H1 (cell line): ENCODE measurements at regions not wholly inside any gene's neighbourhood (a gene's known extent, or its start where the extent isn't known, plus 50 kb on each side); places are given as distances from the start of the nearest gene placed in this dataset.

Experiments used
- CTCF ChIA-PET: fragments of 300-600 bp; sonication (Branson Sonifier 250); formaldehyde crosslinking; loops from one replicate; lab custom pipeline; 2021; ENCODE audit not compliant: partially characterized antibody; lab: Charles Lee
- POLR2A ChIA-PET: fragments of 300-600 bp; sonication (Branson Sonifier 250); formaldehyde crosslinking; loops from one replicate; lab custom pipeline; 2021; ENCODE audit warnings: inconsistent platforms; ENCODE audit not compliant: partially characterized antibody; lab: Charles Lee
- DNase-seq, 2 experiments: peaks; one replicate each; pipeline versions ENCODE4 v3.0.0 to v3.0.0-alpha.2; 2010 to 2022; ENCODE audit warnings: low spot score in 2 of 2, low read depth in 1 of 2, mixed read lengths in 1 of 2
- FAIRE-seq: peaks from 2 replicates; lab custom pipeline; 2011; peaks lifted over from hg19 to GRCh38; lab: Jason Lieb, UNC
- H2AFZ ChIP-seq: 2 replicates; pipeline ENCODE4 v1.8.1; 2012; ENCODE audit warnings: low read length, inconsistent platforms
- H2AK5ac ChIP-seq: 2 replicates; pipeline ENCODE4 v1.6.1; 2013; ENCODE audit warnings: low read depth, low read length
- H2BK120ac ChIP-seq: replicated peaks from 2 replicates; pipeline ENCODE3; 2013; ENCODE audit warnings: low read depth, low read length, inconsistent platforms
- H2BK12ac ChIP-seq: 2 replicates; pipeline ENCODE4 v1.6.1; 2013; ENCODE audit warnings: low read depth, low read length
- H2BK15ac ChIP-seq: 2 replicates; pipeline ENCODE4 v1.6.1; 2013; ENCODE audit warnings: low read length
- H2BK20ac ChIP-seq: 2 replicates; pipeline ENCODE4 v1.6.1; 2013; ENCODE audit warnings: low read length
- H2BK5ac ChIP-seq: 2 replicates; pipeline ENCODE4 v1.6.1; 2013; ENCODE audit warnings: low read depth, low read length
- H3K14ac ChIP-seq: 2 replicates; pipeline ENCODE4 v1.6.1; 2013; ENCODE audit warnings: inconsistent platforms; ENCODE audit not compliant: insufficient read length
- H3K18ac ChIP-seq: 2 replicates; pipeline ENCODE4 v1.6.1; 2013; ENCODE audit warnings: low read length; ENCODE audit errors: extremely low read depth
- H3K23ac ChIP-seq: 2 replicates; pipeline ENCODE4 v1.6.1; 2013; ENCODE audit warnings: inconsistent platforms; ENCODE audit not compliant: insufficient read length
- H3K23me2 ChIP-seq: 2 replicates; pipeline ENCODE4 v1.6.1; 2013; ENCODE audit warnings: low read depth, low read length
- H3K27ac ChIP-seq: 2 replicates; pipeline ENCODE4 v1.6.1; 2011; ENCODE audit warnings: low read depth, low read length, inconsistent platforms
- H3K27me3 ChIP-seq, 4 experiments: replicated peaks in 1 of 4; 1 replicate in 1 of 4; 2 replicates in 3 of 4; pipeline versions ENCODE4 v1.6.1 to v1.8.1; 2011 to 2013; ENCODE audit warnings: low read length in 3 of 4, mild to moderate bottlenecking in 3 of 4, inconsistent platforms in 2 of 4, mixed read lengths in 2 of 4, moderate library complexity in 1 of 4; ENCODE audit not compliant: control insufficient read depth in 3 of 4, insufficient read depth in 3 of 4; ENCODE audit errors: extremely low read depth in 1 of 4
- H3K36me3 ChIP-seq, 4 experiments: 2 replicates each; pipeline versions ENCODE4 v1.6.1 to v1.8.1; 2011 to 2013; ENCODE audit warnings: mild to moderate bottlenecking in 4 of 4, low read length in 3 of 4, moderate library complexity in 2 of 4, control low read depth in 1 of 4, inconsistent platforms in 1 of 4; ENCODE audit not compliant: insufficient read depth in 4 of 4, control insufficient read depth in 2 of 4
- H3K4ac ChIP-seq: replicated peaks from 2 replicates; pipeline ENCODE3; 2013; ENCODE audit warnings: low read length, low read depth, mixed read lengths, inconsistent platforms; ENCODE audit not compliant: insufficient read length
- H3K4me1 ChIP-seq, 4 experiments: replicated peaks in 1 of 4; 1 replicate in 1 of 4; 2 replicates in 3 of 4; pipeline versions ENCODE4 v1.6.1 to v1.8.1; 2011 to 2013; ENCODE audit warnings: low read length in 3 of 4, inconsistent platforms in 2 of 4, mixed read lengths in 1 of 4; ENCODE audit not compliant: insufficient read depth in 4 of 4, control insufficient read depth in 3 of 4
- H3K4me2 ChIP-seq, 2 experiments: 2 replicates each; pipeline versions ENCODE4 v1.6.1 to v1.8.1; 2011 to 2013; ENCODE audit warnings: low read depth in 2 of 2, low read length in 2 of 2, control low read depth in 1 of 2, inconsistent platforms in 1 of 2, mild to moderate bottlenecking in 1 of 2; ENCODE audit not compliant: insufficient read depth in 1 of 2
- H3K4me3 ChIP-seq, 4 experiments: fragments of 200-600, 300-600 bp in 1 of 4; sonication (generic), shearing (Covaris generic), sonication (Bioruptor Twin) in 1 of 4; 2 replicates each; pipeline versions ENCODE4 v1.5.1 to v1.8.1; 2011 to 2016; ENCODE audit warnings: low read length in 4 of 4, low read depth in 3 of 4, control low read depth in 2 of 4, inconsistent platforms in 2 of 4, mild to moderate bottlenecking in 2 of 4, mixed read lengths in 1 of 4, moderate library complexity in 1 of 4; ENCODE audit not compliant: insufficient read depth in 2 of 4; ENCODE audit errors: extremely low read depth in 1 of 4
- H3K56ac ChIP-seq: replicated peaks from 2 replicates; pipeline ENCODE3; 2013; ENCODE audit warnings: low read depth, mild to moderate bottlenecking, mixed read lengths, low read length, inconsistent platforms; ENCODE audit not compliant: insufficient read length
- H3K79me1 ChIP-seq: 2 replicates; pipeline ENCODE4 v1.6.1; 2013; ENCODE audit warnings: low read depth, low read length, control low read depth
- H3K79me2 ChIP-seq, 2 experiments: 2 replicates each; pipeline versions ENCODE4 v1.6.1 to v1.8.1; 2012 to 2013; ENCODE audit warnings: low read length in 2 of 2, mild to moderate bottlenecking in 2 of 2, inconsistent platforms in 1 of 2; ENCODE audit not compliant: insufficient read depth in 2 of 2, control insufficient read depth in 1 of 2
- H3K9ac ChIP-seq, 4 experiments: replicated peaks in 1 of 4; 1 replicate in 1 of 4; 2 replicates in 3 of 4; pipeline versions ENCODE4 v1.6.1 to v1.8.1; 2011 to 2013; ENCODE audit warnings: low read depth in 3 of 4, low read length in 3 of 4, control low read depth in 2 of 4, mild to moderate bottlenecking in 2 of 4, moderate library complexity in 2 of 4, inconsistent platforms in 1 of 4; ENCODE audit errors: extremely low read depth in 1 of 4
- H3K9me3 ChIP-seq, 2 experiments: 2 replicates each; pipeline versions ENCODE4 v1.6.1 to v1.8.1; 2012 to 2013; ENCODE audit warnings: mild to moderate bottlenecking in 2 of 2, moderate library complexity in 2 of 2, control low read depth in 1 of 2, inconsistent platforms in 1 of 2, low read depth in 1 of 2, low read length in 1 of 2, mixed read lengths in 1 of 2; ENCODE audit not compliant: insufficient read depth in 2 of 2
- H4K20me1 ChIP-seq, 2 experiments: replicated peaks in 1 of 2; 2 replicates each; pipeline versions ENCODE3 to v1.8.1; 2011 to 2013; ENCODE audit warnings: inconsistent platforms in 2 of 2, low read length in 2 of 2, mild to moderate bottlenecking in 1 of 2; ENCODE audit not compliant: insufficient read depth in 2 of 2, control insufficient read depth in 1 of 2
- H4K5ac ChIP-seq: 2 replicates; pipeline ENCODE4 v1.6.1; 2013; ENCODE audit warnings: low read length, low read depth, mixed read lengths, inconsistent platforms; ENCODE audit not compliant: insufficient read length
- H4K8ac ChIP-seq: 2 replicates; pipeline ENCODE4 v1.8.0; 2013; ENCODE audit warnings: mild to moderate bottlenecking, moderate library complexity, low read length, inconsistent platforms; ENCODE audit not compliant: insufficient read depth; ENCODE audit errors: extremely low read depth
- H4K91ac ChIP-seq: replicated peaks from 2 replicates; pipeline ENCODE3; 2013; ENCODE audit warnings: low read length, mixed read lengths, inconsistent platforms; ENCODE audit not compliant: insufficient read length
- ATF2 ChIP-seq: IDR thresholded peaks from 2 replicates; pipeline ENCODE4 v1.6.1; 2012; ENCODE audit warnings: low read length, inconsistent platforms
- BRCA1 ChIP-seq: IDR thresholded peaks from 2 replicates; pipeline ENCODE4 v1.6.1; 2012; ENCODE audit warnings: low read depth, low read length, improper control_type of control experiment
- CHD1 ChIP-seq: IDR thresholded peaks from 2 replicates; pipeline ENCODE4 v1.6.1; 2012; ENCODE audit warnings: low read depth, low read length, improper control_type of control experiment
- EGR1 ChIP-seq: IDR thresholded peaks from 2 replicates; pipeline ENCODE4 v1.6.1; 2011; ENCODE audit warnings: low read depth, low read length, borderline replicate concordance
- GABPA ChIP-seq: IDR thresholded peaks from 2 replicates; pipeline ENCODE4 v1.6.1; 2011; ENCODE audit warnings: mild to moderate bottlenecking, low read length, moderate library complexity, borderline replicate concordance; ENCODE audit not compliant: insufficient read depth
- HDAC2 ChIP-seq, 2 experiments: fragments of 300-600 bp in 1 of 2; sonication (generic) in 1 of 2; IDR thresholded peaks; 2 replicates each; pipeline ENCODE4 v1.6.1; 2011 to 2012; ENCODE audit warnings: low read depth in 2 of 2, low read length in 2 of 2, mild to moderate bottlenecking in 2 of 2, moderate library complexity in 2 of 2, borderline replicate concordance in 1 of 2, inconsistent platforms in 1 of 2
- HDAC6 ChIP-seq: IDR thresholded peaks from one replicate; pipeline ENCODE4 v1.7.1; 2012; ENCODE audit warnings: low read depth, mild to moderate bottlenecking, inconsistent platforms, low read length, moderate library complexity
- KDM5A ChIP-seq: fragments of 200-600 bp; IDR thresholded peaks from 2 replicates; pipeline ENCODE4 v1.7.1; 2012; ENCODE audit warnings: mild to moderate bottlenecking, low read length, inconsistent platforms, mixed read lengths
- POLR2A ChIP-seq, 2 experiments: IDR thresholded peaks; 1 replicate in 1 of 2; 2 replicates in 1 of 2; pipeline ENCODE4 v1.6.1; 2011; ENCODE audit warnings: low read depth in 2 of 2, low read length in 2 of 2, mild to moderate bottlenecking in 2 of 2; ENCODE audit errors: control extremely low read depth in 1 of 2
- RFX5 ChIP-seq: IDR thresholded peaks from 2 replicates; pipeline ENCODE4 v1.6.1; 2011; ENCODE audit warnings: low read depth, low read length, improper control_type of control experiment, borderline replicate concordance
- SIRT6 ChIP-seq: IDR thresholded peaks from one replicate; pipeline ENCODE4 v1.7.1; 2012; ENCODE audit warnings: low read length, inconsistent platforms
- SP4 ChIP-seq: IDR thresholded peaks from 2 replicates; pipeline ENCODE4 v1.6.1; 2012; ENCODE audit warnings: low read length, inconsistent platforms
- TAF7 ChIP-seq: optimal IDR thresholded peaks from 2 replicates; pipeline ENCODE3; 2011; ENCODE audit warnings: low read depth, mild to moderate bottlenecking, inconsistent platforms, low read length, moderate library complexity, borderline replicate concordance
- TEAD4 ChIP-seq: IDR thresholded peaks from 2 replicates; pipeline ENCODE4 v1.6.1; 2012; ENCODE audit warnings: low read depth, low read length, inconsistent platforms, mixed read lengths
- WGBS, 2 experiments: shearing (Covaris generic) in 1 of 2; methylation state at CpG; one replicate each; pipeline versions ENCODE4 v1.1.6 to v1.1.7; 2013 to 2015; ENCODE audit warnings: low lambda C conversion rate in 2 of 2, mixed read lengths in 2 of 2, inconsistent platforms in 1 of 2, low coverage in 1 of 2, missing lambda C conversion rate in 1 of 2; ENCODE audit not compliant: insufficient replicate concordance in 2 of 2, insufficient coverage in 1 of 2, insufficient read length in 1 of 2; ENCODE audit errors: extremely low coverage in 1 of 2, missing lambda C conversion rate in 1 of 2; 5-methylcytosine and 5-hydroxymethylcytosine counted together

- Histone ChIP-seq H3K23ac (no peak overlapping the region), H4K5ac (no peak overlapping the region), H2BK5ac (no peak overlapping the region), H3K9ac (no peak overlapping the region), H3K27ac (no peak overlapping the region), H3K27me3 (no peaks in the 10 kb centered on the region), H2BK20ac (no peak overlapping the region), H2BK15ac (no peak overlapping the region), H4K8ac (no peak overlapping the region), H3K79me2 (no peaks in the 10 kb centered on the region), H2AFZ (no peak overlapping the region), H4K20me1 (no peaks in the 10 kb centered on the region), H3K56ac (no peak overlapping the region), H3K4me1 (no peaks in the 10 kb centered on the region), H3K14ac (no peak overlapping the region), H4K91ac (no peak overlapping the region), H3K23me2 (peaks cover 8% of the 10 kb centered on the region; the same call in 1 of the 2 replicates), H2AK5ac (no peak overlapping the region), H3K9me3 (no peaks in the 10 kb centered on the region), H3K4me3 (no peak overlapping the region), H3K79me1 (0 out of 2 replicates have a peak, but pooled peaks cover 2% of the 10 kb centered on the region), H3K18ac (no peak overlapping the region), H2BK12ac (no peak overlapping the region), H2BK120ac (no peak overlapping the region), H3K4me2 (no peak overlapping the region), H3K36me3 (no peaks in the 10 kb centered on the region), H3K4ac (no peak overlapping the region)
- ChIA-PET CTCF (interaction anchor here (0.7 to 1.5 kb wide), 5 partner anchors 25 to 348 kb away, joined by 3 to 4 read pairs (median 3); no protein-coding TSS in a partner anchor), POLR2A (no interaction called here)
- FAIRE-seq (no peak), DNase-seq (no peak)
- WGBS, 2 experiments, result 93% methylated on average over 17 of the region's 17 CpGs; no CpG with 5 or more reads in 1 of the 2 experiments
- TF ChIP-seq EGR1 (no peak), KDM5A (no peak), CHD1 (no peak), HDAC2 (IDR thresholded peaks at IDR 0.05; ENCODE audit: borderline replicate concordance in 1 of 2, low read depth in 2 of 2, low read length in 2 of 2) (no peak), TAF7 (no peak), POLR2A (IDR thresholded peaks at IDR 0.05; ENCODE audit: control extremely low read depth in 1 of 2, low read depth in 2 of 2, low read length in 2 of 2) (no peak), SIRT6 (no peak), SP4 (no peak), GABPA (no peak), BRCA1 (no peak), TEAD4 (no peak), HDAC6 (no peak), ATF2 (no peak), RFX5 (no peak)
These were observed 134.6 kb downstream of the VRK1 start for GRCh38 chr14:96931751-96932150.
